ENCODE measurements at regions not wholly inside any gene's neighbourhood (a gene's known extent, or its start where the extent isn't known, plus 50 kb on each side); places are given as distances from the start of the nearest gene placed in this dataset.

DNA sequence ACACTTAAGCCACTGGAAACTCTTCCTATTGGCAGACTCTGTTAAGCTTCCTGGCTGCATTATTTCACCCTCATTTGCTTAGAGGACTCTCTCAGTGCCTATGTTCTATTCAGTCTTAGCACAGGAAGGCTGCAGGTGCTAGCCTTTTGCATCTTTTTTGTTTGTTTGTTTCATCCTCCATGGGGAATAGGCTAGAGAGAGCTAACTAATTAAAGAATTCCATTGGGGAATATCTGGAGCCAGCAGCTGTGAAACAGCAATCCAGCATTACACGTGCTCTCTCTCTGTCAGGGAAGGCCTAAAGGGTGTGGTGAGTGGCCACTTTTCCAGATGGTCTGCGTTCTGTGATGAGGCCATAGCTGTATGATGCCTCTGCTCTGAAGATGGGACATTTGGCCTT lies 633.6 kb downstream of the SPRY1 start:
- H3K27ac ChIP-seq (ENCODE audit: low read depth, low read length) = peak overlapping the region; percentile 20

DNA sequence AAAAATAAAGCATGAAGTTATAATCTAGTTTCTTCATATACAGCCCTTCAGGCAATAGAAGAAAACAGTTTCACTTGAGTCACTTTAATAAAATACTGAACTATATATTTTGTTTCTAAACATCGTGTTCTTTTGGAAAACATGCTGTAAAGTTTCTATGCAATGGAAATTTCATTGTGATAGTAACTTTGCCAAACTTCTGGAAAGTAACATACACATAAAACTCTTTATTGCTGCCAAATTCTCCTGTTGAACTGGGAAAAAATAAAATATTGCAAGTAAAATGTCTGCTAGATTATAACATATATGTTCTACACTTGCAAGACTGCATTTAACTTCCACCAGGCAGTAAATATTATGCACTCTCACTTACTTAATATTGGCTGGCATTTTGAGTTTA lies 635.4 kb downstream of the SPRY1 start:
- Histone ChIP-seq H3K4me1 (ENCODE audit: control insufficient read depth in 3 of 3, insufficient read depth in 3 of 3, low read length in 3 of 3) (no peaks in the 10 kb centered on the region), H3K4me3 (ENCODE audit: low read length in 3 of 3) (no peak overlapping the region), H3K9ac (ENCODE audit: low read depth in 1 of 3, low read length in 3 of 3) (no peak overlapping the region), H3K27me3 (ENCODE audit: control insufficient read depth in 3 of 3, insufficient read depth in 3 of 3, low read length in 3 of 3) (no peaks in the 10 kb centered on the region), H3K36me3 (ENCODE audit: control insufficient read depth in 3 of 3, insufficient read depth in 3 of 3, low read length in 3 of 3) (no peaks in the 10 kb centered on the region), H3K27ac (ENCODE audit: low read depth, low read length) (no peak overlapping the region), H3K9me3 (ENCODE audit: control insufficient read depth in 3 of 3, low read length in 3 of 3) (no peaks in the 10 kb centered on the region)

More for the DNA sequence above, 633.6 kb downstream of the SPRY1 start:
- Histone ChIP-seq H3K9me3 (ENCODE audit: control insufficient read depth in 3 of 3, low read length in 3 of 3) (no peaks in the 10 kb centered on the region), H3K9ac (ENCODE audit: low read depth in 1 of 3, low read length in 3 of 3) (peak overlapping the region in 1 of 3 donors; percentile 17), H3K4me3 (ENCODE audit: low read length in 3 of 3) (no peak overlapping the region), H3K4me1 (ENCODE audit: control insufficient read depth in 3 of 3, insufficient read depth in 3 of 3, low read length in 3 of 3) (no peaks in the 10 kb centered on the region), H3K36me3 (ENCODE audit: control insufficient read depth in 3 of 3, insufficient read depth in 3 of 3, low read length in 3 of 3) (no peaks in the 10 kb centered on the region), H3K27me3 (ENCODE audit: control insufficient read depth in 3 of 3, insufficient read depth in 3 of 3, low read length in 3 of 3) (no peaks in the 10 kb centered on the region)

DNA sequence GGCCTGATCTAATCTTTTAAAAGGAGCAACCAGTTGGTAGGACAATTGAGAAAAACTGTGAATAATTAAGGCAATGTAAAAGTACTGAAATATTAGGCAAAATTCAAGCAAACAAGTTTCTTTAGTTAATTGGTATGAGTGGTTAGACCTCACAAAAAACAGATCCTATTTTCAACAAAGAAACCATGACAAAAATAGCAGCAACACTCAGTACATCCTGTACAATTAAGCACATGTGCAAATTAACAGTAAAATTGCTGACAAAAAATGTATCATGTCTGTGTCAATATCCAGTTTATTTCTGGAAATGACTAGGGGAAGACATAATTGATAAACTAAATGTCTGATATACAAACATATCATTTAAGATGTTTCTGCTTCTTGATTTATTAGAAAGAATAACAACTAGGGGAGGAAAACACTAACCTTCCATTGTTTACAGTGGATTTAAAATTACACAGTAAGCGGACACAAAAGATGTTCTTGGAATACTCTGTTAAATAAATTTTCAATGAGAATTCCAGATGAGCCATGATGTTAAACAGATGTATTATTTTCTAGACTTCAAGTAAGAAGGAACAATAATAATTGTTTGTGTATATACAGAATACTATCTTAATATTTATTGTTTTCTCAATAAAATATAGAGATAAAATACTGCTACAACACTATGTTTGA lies 638.9 kb downstream of the SPRY1 start:
- H3K27ac ChIP-seq (ENCODE audit: low read depth, low read length) = no peak overlapping the region
- H3K27me3 ChIP-seq (ENCODE audit: control insufficient read depth in 3 of 3, insufficient read depth in 3 of 3, low read length in 3 of 3) = no peaks in the 10 kb centered on the region
- no peaks in the 10 kb centered on the region for H3K36me3 ChIP-seq (ENCODE audit: control insufficient read depth in 3 of 3, insufficient read depth in 3 of 3, low read length in 3 of 3)
- H3K9me3 ChIP-seq (ENCODE audit: control insufficient read depth in 3 of 3, low read length in 3 of 3) = no peaks in the 10 kb centered on the region
- H3K9ac ChIP-seq (ENCODE audit: low read depth in 1 of 3, low read length in 3 of 3) = no peak overlapping the region
- no peak overlapping the region for H3K4me3 ChIP-seq (ENCODE audit: low read length in 3 of 3)
- H3K4me1 ChIP-seq (ENCODE audit: control insufficient read depth in 3 of 3, insufficient read depth in 3 of 3, low read length in 3 of 3) = no peaks in the 10 kb centered on the region

DNA sequence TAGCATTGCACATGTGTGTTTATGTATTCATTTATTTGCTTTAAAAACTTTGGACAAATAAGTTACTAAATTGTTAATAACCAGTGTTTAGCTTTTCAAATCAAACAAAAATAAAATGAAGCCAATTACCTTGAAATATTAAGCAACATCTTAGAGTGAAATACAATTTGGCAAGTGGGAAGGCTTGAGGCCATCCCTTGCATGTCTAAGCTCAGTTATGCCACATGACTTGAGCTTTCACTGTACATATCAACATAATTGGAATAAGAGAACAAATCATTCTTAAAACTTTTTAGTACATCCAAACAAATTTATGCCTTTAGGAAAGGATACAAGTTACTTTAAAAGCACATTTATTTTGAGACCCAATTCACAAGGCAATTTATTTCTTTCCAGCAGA lies 640.6 kb downstream of the SPRY1 start:
- Histone ChIP-seq H3K9ac (ENCODE audit: low read depth in 1 of 3, low read length in 3 of 3) (no peak overlapping the region), H3K27ac (ENCODE audit: low read depth, low read length) (no peak overlapping the region), H3K4me3 (ENCODE audit: low read length in 3 of 3) (no peak overlapping the region), H3K9me3 (ENCODE audit: control insufficient read depth in 3 of 3, low read length in 3 of 3) (no peaks in the 10 kb centered on the region), H3K36me3 (ENCODE audit: control insufficient read depth in 3 of 3, insufficient read depth in 3 of 3, low read length in 3 of 3) (no peaks in the 10 kb centered on the region), H3K4me1 (ENCODE audit: control insufficient read depth in 3 of 3, insufficient read depth in 3 of 3, low read length in 3 of 3) (no peaks in the 10 kb centered on the region), H3K27me3 (ENCODE audit: control insufficient read depth in 3 of 3, insufficient read depth in 3 of 3, low read length in 3 of 3) (no peaks in the 10 kb centered on the region)

DNA sequence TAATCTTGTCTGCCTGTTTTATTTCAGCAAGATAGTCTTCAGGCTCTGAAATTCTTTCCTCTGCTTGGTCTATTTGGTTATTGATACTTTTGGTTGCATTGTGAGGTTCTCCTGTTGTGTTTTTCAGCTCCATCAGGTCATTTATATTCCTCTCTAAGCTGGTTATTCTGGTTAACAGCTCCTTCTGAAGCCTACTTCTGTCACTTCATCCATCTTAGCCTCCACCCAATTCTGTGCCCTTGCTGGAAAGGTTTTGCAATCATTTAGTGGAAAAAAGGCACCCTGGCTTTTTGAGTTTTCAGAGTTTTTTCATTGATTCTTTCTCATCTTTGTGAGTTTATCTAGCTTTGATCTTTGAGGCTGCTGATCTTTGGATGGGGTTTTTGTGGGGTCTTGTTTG lies 647.7 kb downstream of the SPRY1 start:
- Histone ChIP-seq H3K9me3 (ENCODE audit: control insufficient read depth in 3 of 3, low read length in 3 of 3) (no peaks in the 10 kb centered on the region), H3K9ac (ENCODE audit: low read depth in 1 of 3, low read length in 3 of 3) (no peak overlapping the region), H3K4me1 (ENCODE audit: control insufficient read depth in 3 of 3, insufficient read depth in 3 of 3, low read length in 3 of 3) (no peaks in the 10 kb centered on the region), H3K27ac (ENCODE audit: low read depth, low read length) (no peak overlapping the region), H3K27me3 (ENCODE audit: control insufficient read depth in 3 of 3, insufficient read depth in 3 of 3, low read length in 3 of 3) (no peaks in the 10 kb centered on the region), H3K4me3 (ENCODE audit: low read length in 3 of 3) (no peak overlapping the region), H3K36me3 (ENCODE audit: control insufficient read depth in 3 of 3, insufficient read depth in 3 of 3, low read length in 3 of 3) (no peaks in the 10 kb centered on the region)

DNA sequence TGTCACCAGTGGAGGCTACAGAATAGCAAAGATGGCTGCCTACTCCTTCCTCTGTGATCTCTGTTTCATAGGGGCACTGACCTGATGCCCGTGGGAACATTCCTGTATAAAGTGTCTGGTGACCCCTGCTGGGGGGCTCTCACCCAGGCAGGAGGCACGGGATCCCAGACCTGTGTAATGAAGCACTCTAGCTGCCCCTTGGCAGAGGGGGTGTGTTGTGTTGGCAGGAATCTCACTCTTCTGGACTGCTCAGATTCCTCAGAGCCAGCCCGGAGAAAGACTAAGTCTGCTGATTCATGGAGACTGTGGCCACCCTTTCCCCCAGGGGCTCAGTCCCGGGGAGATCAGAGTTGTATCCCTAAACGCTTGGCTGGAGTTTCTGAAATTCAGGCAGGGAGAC lies 648.3 kb downstream of the SPRY1 start:
- no peak overlapping the region for H3K4me3 ChIP-seq (ENCODE audit: low read length in 3 of 3)
- H3K9me3 ChIP-seq (ENCODE audit: control insufficient read depth in 3 of 3, low read length in 3 of 3) = no peaks in the 10 kb centered on the region
- no peak overlapping the region for H3K9ac ChIP-seq (ENCODE audit: low read depth in 1 of 3, low read length in 3 of 3)
- H3K4me1 ChIP-seq (ENCODE audit: control insufficient read depth in 3 of 3, insufficient read depth in 3 of 3, low read length in 3 of 3) = no peaks in the 10 kb centered on the region
- H3K27ac ChIP-seq (ENCODE audit: low read depth, low read length) = no peak overlapping the region
- no peaks in the 10 kb centered on the region for H3K27me3 ChIP-seq (ENCODE audit: control insufficient read depth in 3 of 3, insufficient read depth in 3 of 3, low read length in 3 of 3)
- no peaks in the 10 kb centered on the region for H3K36me3 ChIP-seq (ENCODE audit: control insufficient read depth in 3 of 3, insufficient read depth in 3 of 3, low read length in 3 of 3)

DNA sequence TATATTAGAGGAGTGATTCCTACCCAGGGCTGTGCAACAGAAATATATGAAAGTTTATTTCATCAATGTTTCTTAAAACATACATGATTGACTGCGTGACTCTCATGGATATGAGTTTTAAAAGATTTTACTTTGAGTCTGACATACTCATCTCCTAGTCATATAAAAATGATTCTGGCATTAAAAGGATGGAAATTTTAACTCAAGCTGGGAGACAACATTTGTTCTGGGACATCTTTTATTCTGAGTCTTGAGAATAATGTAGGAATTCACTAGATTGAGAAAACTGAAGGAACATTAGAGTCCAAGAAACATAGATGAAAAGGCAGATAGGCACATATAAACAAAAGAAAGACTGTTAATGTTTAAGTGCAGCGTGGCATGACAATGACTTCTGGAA lies 649.6 kb downstream of the SPRY1 start:
- no peaks in the 10 kb centered on the region for H3K4me1 ChIP-seq (ENCODE audit: control insufficient read depth in 3 of 3, insufficient read depth in 3 of 3, low read length in 3 of 3)
- no peak overlapping the region for H3K27ac ChIP-seq (ENCODE audit: low read depth, low read length)
- H3K9me3 ChIP-seq (ENCODE audit: control insufficient read depth in 3 of 3, low read length in 3 of 3) = no peaks in the 10 kb centered on the region
- no peaks in the 10 kb centered on the region for H3K36me3 ChIP-seq (ENCODE audit: control insufficient read depth in 3 of 3, insufficient read depth in 3 of 3, low read length in 3 of 3)
- H3K9ac ChIP-seq (ENCODE audit: low read depth in 1 of 3, low read length in 3 of 3) = no peak overlapping the region
- H3K4me3 ChIP-seq (ENCODE audit: low read length in 3 of 3) = no peak overlapping the region
- no peaks in the 10 kb centered on the region for H3K27me3 ChIP-seq (ENCODE audit: control insufficient read depth in 3 of 3, insufficient read depth in 3 of 3, low read length in 3 of 3)

DNA sequence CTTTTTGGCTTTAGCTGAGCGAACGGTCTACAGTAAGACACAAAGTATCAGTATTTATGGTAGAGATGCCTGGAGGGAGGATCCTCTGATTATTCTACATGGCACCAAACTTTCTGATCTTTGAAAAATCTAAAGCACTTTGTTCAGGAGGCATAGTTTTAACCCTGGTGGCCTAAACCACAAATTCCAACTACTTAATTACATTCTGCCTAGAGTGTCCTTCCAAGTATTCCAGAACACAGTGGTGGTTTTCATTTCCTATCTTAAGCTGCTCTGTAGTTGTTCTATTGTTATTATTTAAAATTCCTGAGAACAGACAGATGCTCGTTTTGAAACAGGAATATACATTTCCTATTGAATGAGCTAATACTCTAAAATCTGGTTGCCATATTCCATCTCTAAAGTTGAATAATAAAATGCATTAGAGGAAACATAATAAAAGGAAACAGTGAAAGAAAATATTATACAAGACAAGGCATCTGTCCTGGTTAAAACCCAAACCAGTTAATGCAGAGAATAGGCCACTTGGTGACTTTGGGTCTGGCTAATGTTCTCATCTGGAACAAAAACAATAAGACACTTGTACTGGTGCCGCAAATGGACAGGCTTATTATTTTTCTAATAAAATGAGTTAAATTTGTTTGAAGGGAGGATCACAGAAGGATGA lies 657.4 kb downstream of the SPRY1 start:
- H3K4me3 ChIP-seq (ENCODE audit: low read length in 3 of 3) = no peak overlapping the region

DNA sequence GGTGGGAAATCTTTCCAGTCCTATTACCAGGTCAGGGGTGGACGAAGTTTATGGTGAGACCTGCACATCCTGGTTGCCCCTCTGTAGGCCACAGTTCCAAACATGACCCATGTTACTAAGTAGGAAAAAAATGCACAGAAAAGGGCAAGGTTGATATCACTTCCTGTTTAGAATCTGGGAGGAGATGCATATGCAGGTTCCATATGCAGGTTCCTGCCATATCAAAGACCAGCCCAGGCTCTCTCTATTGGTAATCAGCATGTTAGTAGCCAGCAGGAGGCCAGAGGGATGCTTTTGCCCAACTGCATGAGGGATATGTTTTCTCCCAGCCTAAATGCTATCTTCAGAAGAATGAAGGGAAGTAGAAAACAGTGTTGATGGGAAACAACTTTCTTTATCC lies 657.2 kb downstream of the ANKRD50 start:
- Histone ChIP-seq H3K4me1 (ENCODE audit: control insufficient read depth in 3 of 3, insufficient read depth in 3 of 3, low read length in 3 of 3) (no peaks in the 10 kb centered on the region), H3K9ac (ENCODE audit: low read depth in 1 of 3, low read length in 3 of 3) (no peak overlapping the region), H3K27me3 (ENCODE audit: control insufficient read depth in 3 of 3, insufficient read depth in 3 of 3, low read length in 3 of 3) (no peaks in the 10 kb centered on the region), H3K27ac (ENCODE audit: low read depth, low read length) (no peak overlapping the region), H3K4me3 (ENCODE audit: low read length in 3 of 3) (no peak overlapping the region), H3K9me3 (ENCODE audit: control insufficient read depth in 3 of 3, low read length in 3 of 3) (no peaks in the 10 kb centered on the region), H3K36me3 (ENCODE audit: control insufficient read depth in 3 of 3, insufficient read depth in 3 of 3, low read length in 3 of 3) (no peaks in the 10 kb centered on the region)

More for the DNA sequence above, 657.4 kb downstream of the SPRY1 start:
- H3K27me3 ChIP-seq (ENCODE audit: control insufficient read depth in 3 of 3, insufficient read depth in 3 of 3, low read length in 3 of 3) = no peaks in the 10 kb centered on the region
- H3K9me3 ChIP-seq (ENCODE audit: control insufficient read depth in 3 of 3, low read length in 3 of 3) = no peaks in the 10 kb centered on the region
- no peaks in the 10 kb centered on the region for H3K4me1 ChIP-seq (ENCODE audit: control insufficient read depth in 3 of 3, insufficient read depth in 3 of 3, low read length in 3 of 3)
- no peak overlapping the region for H3K9ac ChIP-seq (ENCODE audit: low read depth in 1 of 3, low read length in 3 of 3)
- no peaks in the 10 kb centered on the region for H3K36me3 ChIP-seq (ENCODE audit: control insufficient read depth in 3 of 3, insufficient read depth in 3 of 3, low read length in 3 of 3)
- no peak overlapping the region for H3K27ac ChIP-seq (ENCODE audit: low read depth, low read length)

DNA sequence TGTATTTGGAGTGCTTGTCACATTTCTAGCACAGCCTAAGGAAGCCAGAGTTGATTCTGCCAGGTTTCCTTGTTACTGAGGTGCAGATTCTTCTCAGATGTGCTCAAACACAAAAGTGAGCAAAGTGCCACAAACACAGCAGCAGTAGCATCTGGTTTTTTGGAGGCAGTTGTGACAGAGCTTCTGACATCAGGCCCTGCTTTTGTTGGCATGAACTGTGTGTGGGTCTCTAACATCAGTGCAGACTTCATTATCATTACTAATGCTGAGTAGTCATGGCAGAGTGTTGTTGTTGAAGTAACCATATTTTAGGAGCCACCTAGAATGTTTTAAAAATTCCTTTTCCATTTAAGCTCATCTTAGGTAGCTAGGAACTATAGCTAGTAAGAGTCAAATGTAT lies 656.6 kb downstream of the ANKRD50 start:
- no peaks in the 10 kb centered on the region for H3K36me3 ChIP-seq (ENCODE audit: control insufficient read depth in 3 of 3, insufficient read depth in 3 of 3, low read length in 3 of 3)
- no peaks in the 10 kb centered on the region for H3K27me3 ChIP-seq (ENCODE audit: control insufficient read depth in 3 of 3, insufficient read depth in 3 of 3, low read length in 3 of 3)
- H3K9me3 ChIP-seq (ENCODE audit: control insufficient read depth in 3 of 3, low read length in 3 of 3) = no peaks in the 10 kb centered on the region
- no peak overlapping the region for H3K9ac ChIP-seq (ENCODE audit: low read depth in 1 of 3, low read length in 3 of 3)
- no peak overlapping the region for H3K27ac ChIP-seq (ENCODE audit: low read depth, low read length)
- H3K4me3 ChIP-seq (ENCODE audit: low read length in 3 of 3) = no peak overlapping the region
- H3K4me1 ChIP-seq (ENCODE audit: control insufficient read depth in 3 of 3, insufficient read depth in 3 of 3, low read length in 3 of 3) = peaks cover 0 to under 1% (median 0%) of the 10 kb centered on the region in 3 donors

Measured in skeletal muscle tissue (tissue), 3 donors.